ENCODE measurements at regions not wholly inside any gene's neighbourhood (a gene's known extent, or its start where the extent isn't known, plus 50 kb on each side); places are given as distances from the start of the nearest gene placed in this dataset.

DNA sequence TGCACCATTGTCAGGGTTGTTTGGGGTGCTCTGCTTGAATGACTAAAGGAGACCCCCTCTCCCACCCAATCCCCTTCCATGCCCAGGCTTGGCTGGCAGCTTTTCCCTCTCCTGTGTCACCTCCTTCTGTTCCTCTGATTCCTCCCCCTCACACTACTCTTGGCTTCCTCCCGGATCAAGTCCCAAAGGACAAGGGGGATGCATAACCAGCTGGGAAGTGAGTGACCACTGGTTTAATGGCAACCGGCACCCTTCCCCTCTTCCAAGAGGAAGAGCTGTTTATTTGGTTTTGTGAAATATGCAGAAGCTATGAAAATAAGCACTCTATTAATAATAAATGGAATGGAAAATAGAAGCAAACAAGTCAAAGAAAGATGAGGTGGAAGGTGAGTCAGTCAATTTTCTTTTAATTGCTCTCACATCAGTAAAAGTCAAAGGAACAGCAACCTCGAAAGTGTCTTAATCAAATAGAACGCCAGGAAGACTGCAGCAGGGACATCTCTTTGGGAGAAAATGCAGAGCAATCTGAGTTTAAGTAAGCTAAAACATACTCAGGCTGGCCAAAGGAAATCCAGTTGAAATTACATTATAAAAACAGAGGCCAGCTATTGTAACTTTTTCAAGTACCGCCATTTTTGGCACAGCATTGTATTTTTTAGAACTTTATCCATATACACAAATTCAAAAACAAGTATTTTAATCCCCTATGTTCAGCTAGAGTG, 322.5 kb downstream of the SIPA1L2 start:
- Histone ChIP-seq H3K9ac (ENCODE audit: low read length) (no peak overlapping the region), H2AFZ (ENCODE audit: low read length) (no peak overlapping the region), H3K36me3 (replicated peaks; ENCODE audit: insufficient read depth, low read length) (no peaks in the 10 kb centered on the region), H3K27me3 (replicated peaks; ENCODE audit: insufficient read depth, low read length) (no peaks in the 10 kb centered on the region), H3K9me3 (replicated peaks; ENCODE audit: insufficient read depth, low read length) (no peaks in the 10 kb centered on the region), H3K79me2 (ENCODE audit: low read length) (no peaks in the 10 kb centered on the region), H4K20me1 (ENCODE audit: insufficient read depth, low read length) (no peaks in the 10 kb centered on the region), H3K27ac (ENCODE audit: low read length) (no peak overlapping the region), H3K4me1 (ENCODE audit: low read length) (no peaks in the 10 kb centered on the region), H3K9me2 (replicated peaks; ENCODE audit: insufficient read depth, low read length) (no peaks in the 10 kb centered on the region), H3F3A (ENCODE audit: insufficient read depth, low read length) (no peaks in the 10 kb centered on the region), H3K4me3 (ENCODE audit: low read length) (no peak overlapping the region), H3K4me2 (ENCODE audit: low read depth, low read length) (no peak overlapping the region)
- TF ChIP-seq EZH2 (optimal IDR thresholded peaks at IDR 0.05; ENCODE audit: low read depth, low read length) (no peak), EZH2phosphoT487 (IDR thresholded peaks at IDR 0.05; ENCODE audit: low read length) (no peak)
- TF ChIP-seq, protein P1, sequence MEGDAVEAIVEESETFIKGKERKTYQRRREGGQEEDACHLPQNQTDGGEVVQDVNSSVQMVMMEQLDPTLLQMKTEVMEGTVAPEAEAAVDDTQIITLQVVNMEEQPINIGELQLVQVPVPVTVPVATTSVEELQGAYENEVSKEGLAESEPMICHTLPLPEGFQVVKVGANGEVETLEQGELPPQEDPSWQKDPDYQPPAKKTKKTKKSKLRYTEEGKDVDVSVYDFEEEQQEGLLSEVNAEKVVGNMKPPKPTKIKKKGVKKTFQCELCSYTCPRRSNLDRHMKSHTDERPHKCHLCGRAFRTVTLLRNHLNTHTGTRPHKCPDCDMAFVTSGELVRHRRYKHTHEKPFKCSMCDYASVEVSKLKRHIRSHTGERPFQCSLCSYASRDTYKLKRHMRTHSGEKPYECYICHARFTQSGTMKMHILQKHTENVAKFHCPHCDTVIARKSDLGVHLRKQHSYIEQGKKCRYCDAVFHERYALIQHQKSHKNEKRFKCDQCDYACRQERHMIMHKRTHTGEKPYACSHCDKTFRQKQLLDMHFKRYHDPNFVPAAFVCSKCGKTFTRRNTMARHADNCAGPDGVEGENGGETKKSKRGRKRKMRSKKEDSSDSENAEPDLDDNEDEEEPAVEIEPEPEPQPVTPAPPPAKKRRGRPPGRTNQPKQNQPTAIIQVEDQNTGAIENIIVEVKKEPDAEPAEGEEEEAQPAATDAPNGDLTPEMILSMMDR (IDR thresholded peaks at IDR 0.05; ENCODE audit: low read length), result no peak
- DNase-seq, result no peak

DNA sequence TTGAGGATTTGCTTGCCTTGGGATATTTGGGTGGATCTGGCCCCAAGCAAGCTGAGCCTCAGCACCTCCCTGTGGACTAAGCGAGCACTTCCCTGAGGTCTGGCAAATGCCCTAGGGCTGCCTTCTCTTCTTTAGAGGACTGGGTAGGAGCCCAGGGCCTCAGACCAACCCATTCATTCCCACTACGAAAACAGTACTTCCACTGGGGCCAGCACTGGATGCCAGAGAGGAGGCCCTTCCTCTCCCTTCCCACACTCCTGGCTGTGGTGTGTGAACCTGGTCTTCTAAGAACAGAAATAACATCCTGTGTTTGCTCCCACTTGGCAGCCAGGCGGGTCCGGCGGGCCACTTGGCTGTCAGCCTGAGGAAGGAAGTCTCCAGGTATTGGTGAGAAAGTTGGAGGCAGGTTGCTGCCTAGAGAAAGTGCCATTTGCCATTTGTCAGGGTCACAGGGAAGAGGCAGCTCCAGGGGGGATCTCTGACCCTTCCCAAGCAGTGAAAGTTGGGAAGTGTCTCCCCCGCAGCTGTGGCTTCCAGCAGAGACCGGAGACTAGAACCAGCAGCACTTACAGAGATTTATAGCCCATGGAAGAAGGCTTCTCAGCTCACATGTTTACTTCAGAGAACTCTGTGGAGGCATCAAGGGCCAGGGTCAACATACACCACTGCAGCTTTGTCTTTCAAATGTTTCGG, 323.5 kb downstream of the SIPA1L2 start:
- Histone ChIP-seq H3K79me2 (ENCODE audit: low read length) (no peaks in the 10 kb centered on the region), H3K9ac (ENCODE audit: low read length) (no peak overlapping the region), H3K4me2 (ENCODE audit: low read depth, low read length) (no peak overlapping the region), H3K27ac (ENCODE audit: low read length) (no peak overlapping the region), H3K9me2 (replicated peaks; ENCODE audit: insufficient read depth, low read length) (no peaks in the 10 kb centered on the region), H3K4me3 (ENCODE audit: low read length) (no peak overlapping the region), H3K9me3 (replicated peaks; ENCODE audit: insufficient read depth, low read length) (no peaks in the 10 kb centered on the region), H3K4me1 (ENCODE audit: low read length) (no peaks in the 10 kb centered on the region), H3K36me3 (replicated peaks; ENCODE audit: insufficient read depth, low read length) (no peaks in the 10 kb centered on the region), H3F3A (ENCODE audit: insufficient read depth, low read length) (no peaks in the 10 kb centered on the region), H2AFZ (ENCODE audit: low read length) (no peak overlapping the region), H4K20me1 (ENCODE audit: insufficient read depth, low read length) (no peaks in the 10 kb centered on the region), H3K27me3 (replicated peaks; ENCODE audit: insufficient read depth, low read length) (no peaks in the 10 kb centered on the region)
- TF ChIP-seq, protein P1 (IDR thresholded peaks at IDR 0.05; ENCODE audit: low read length), result no peak
- TF ChIP-seq EZH2 (optimal IDR thresholded peaks at IDR 0.05; ENCODE audit: low read depth, low read length) (no peak), EZH2phosphoT487 (IDR thresholded peaks at IDR 0.05; ENCODE audit: low read length) (no peak)
- DNase-seq, result no peak

DNA sequence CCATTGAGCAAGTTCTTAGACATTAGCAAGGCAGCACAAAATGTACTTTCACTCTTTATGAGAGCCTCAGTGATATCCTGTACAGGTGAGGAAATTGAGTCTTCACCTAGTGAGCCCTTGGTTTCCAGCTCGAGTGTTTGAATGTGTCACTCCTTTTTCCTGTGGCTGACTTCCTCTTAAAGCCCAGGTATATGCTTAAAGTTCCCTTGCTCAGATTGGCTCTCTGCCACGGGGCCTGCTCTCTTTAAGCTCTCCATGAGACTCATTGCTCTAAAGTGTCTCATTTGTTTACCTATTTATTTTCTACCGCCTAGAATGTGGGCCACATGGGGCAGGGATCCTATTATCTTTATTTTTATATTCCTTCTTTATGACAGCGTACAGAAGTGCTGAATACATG, 324.9 kb downstream of the SIPA1L2 start:
- Histone ChIP-seq H3K36me3 (replicated peaks; ENCODE audit: insufficient read depth, low read length) (no peaks in the 10 kb centered on the region), H3K9me2 (replicated peaks; ENCODE audit: insufficient read depth, low read length) (no peaks in the 10 kb centered on the region), H3K4me1 (ENCODE audit: low read length) (no peaks in the 10 kb centered on the region), H4K20me1 (ENCODE audit: insufficient read depth, low read length) (no peaks in the 10 kb centered on the region), H3K9me3 (replicated peaks; ENCODE audit: insufficient read depth, low read length) (no peaks in the 10 kb centered on the region), H3K27ac (ENCODE audit: low read length) (no peak overlapping the region), H2AFZ (ENCODE audit: low read length) (no peak overlapping the region), H3K4me3 (ENCODE audit: low read length) (no peak overlapping the region), H3K4me2 (ENCODE audit: low read depth, low read length) (no peak overlapping the region), H3K9ac (ENCODE audit: low read length) (no peak overlapping the region), H3K27me3 (replicated peaks; ENCODE audit: insufficient read depth, low read length) (no peaks in the 10 kb centered on the region), H3K79me2 (ENCODE audit: low read length) (no peaks in the 10 kb centered on the region), H3F3A (ENCODE audit: insufficient read depth, low read length) (no peaks in the 10 kb centered on the region)
- no peak for TF ChIP-seq EZH2 (optimal IDR thresholded peaks at IDR 0.05; ENCODE audit: low read depth, low read length)
- TF ChIP-seq, protein P1 (IDR thresholded peaks at IDR 0.05; ENCODE audit: low read length), result no peak
- TF ChIP-seq EZH2phosphoT487 (IDR thresholded peaks at IDR 0.05; ENCODE audit: low read length), result no peak
- DNase-seq, result no peak
